HG02763 (cell line): ENCODE measurements at regions not wholly inside any gene's neighbourhood (a gene's known extent, or its start where the extent isn't known, plus 50 kb on each side); places are given as distances from the start of the nearest gene placed in this dataset.
A peak's percentile ranks its signal among the peaks of the same experiment; 100 is the strongest.
"Not testable (repeated sequence)": the region's sequence is repeated elsewhere in the genome, so short reads cannot be mapped to it uniquely, and the experiment has no call there.

ENCODE experiments used
- ATAC-seq: cut with Tn5 transposase; IDR thresholded peaks from one replicate; pipeline ENCODE4 v1.9.1; 2021; ENCODE audit warnings: mild to moderate bottlenecking, moderate library complexity; ENCODE audit not compliant: unreplicated experiment

DNA sequence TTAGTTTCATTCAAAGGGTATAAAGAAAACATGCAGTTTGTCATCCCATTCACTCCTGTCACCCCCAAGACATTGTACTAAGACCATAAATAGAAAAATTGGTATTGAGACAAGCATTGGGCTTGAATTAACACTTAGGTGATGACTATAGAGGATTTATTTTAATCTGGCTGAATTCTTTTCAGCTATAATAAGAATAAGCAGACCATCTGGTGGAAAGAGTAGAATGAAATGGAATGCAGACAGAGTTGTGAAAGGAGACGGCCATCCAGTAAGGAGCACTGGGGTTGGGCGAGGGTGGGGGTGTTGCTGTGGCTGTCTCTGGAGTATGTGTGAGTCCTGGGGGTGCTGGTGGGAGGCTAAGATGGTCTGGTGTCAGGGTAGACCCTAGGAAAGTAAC is 125.0 kb upstream of the IVNS1ABP start:
- no peak for ATAC-seq

DNA sequence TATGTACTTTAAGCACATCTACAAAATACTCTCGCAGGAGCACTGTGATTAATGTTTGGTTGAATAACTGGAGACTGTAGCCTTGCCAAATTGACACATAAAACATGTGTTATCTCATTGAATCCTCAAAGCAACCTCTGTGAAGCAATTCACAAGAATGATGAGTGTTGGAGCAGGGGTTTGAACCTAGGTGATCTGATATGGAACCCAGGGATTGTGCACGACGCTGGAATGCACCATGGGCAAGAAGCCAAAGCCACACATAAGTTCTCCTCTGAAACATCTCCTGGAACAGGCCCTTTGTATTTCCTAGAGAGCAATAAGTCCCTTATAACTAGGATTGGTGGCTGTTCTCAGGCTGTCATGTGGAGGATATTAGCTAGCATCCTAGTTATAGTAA is 124.6 kb upstream of the IVNS1ABP start:
- no peak for ATAC-seq

DNA sequence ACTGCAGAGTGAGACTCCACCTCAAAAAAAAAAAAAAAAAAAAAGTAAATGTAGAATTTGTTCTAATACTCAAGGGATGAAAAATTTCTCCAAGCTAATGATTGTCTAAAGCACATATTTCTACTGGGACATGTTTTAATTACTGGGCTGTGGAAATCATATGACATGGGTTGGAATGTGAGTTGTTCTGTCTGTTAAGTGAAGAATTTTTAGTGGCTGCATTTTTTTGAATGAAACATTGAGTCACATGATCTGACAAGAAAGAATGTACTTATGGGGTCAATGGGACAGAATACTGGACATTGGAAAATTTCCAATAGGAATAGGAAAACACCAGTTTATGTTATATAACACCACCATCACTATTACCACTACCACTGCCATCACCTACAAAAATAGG is 123.8 kb upstream of the IVNS1ABP start:
- no peak for ATAC-seq

- peak; percentile 79 for ATAC-seq
These were observed 122.8 kb upstream of the IVNS1ABP start for GRCh38 chr1:185439727-185440415.

- no peak for ATAC-seq
These were observed 121.9 kb upstream of the IVNS1ABP start for GRCh38 chr1:185438936-185439335.

GRCh38 chr1:185435696-185436379 is 118.8 kb upstream of the IVNS1ABP start:
- ATAC-seq, result no peak

DNA sequence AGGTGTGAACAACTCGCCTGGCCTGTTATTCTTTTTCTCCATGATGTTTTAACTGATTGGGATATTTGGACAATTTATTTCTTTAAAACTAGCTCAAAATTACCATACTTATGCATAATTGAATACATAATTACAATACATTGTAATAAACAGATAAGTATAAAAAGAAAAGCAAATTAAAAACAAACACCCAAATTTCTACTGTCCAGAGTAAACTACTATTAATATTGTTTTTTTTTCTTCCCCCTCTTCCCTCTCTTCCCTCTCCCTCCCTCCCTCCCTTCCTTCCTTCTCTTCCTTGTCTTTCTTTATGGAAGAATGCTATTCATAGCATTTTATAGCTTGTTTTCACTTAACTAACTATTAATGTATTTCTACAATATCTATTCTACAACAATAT is 117.7 kb upstream of the IVNS1ABP start:
- no peak for ATAC-seq

DNA sequence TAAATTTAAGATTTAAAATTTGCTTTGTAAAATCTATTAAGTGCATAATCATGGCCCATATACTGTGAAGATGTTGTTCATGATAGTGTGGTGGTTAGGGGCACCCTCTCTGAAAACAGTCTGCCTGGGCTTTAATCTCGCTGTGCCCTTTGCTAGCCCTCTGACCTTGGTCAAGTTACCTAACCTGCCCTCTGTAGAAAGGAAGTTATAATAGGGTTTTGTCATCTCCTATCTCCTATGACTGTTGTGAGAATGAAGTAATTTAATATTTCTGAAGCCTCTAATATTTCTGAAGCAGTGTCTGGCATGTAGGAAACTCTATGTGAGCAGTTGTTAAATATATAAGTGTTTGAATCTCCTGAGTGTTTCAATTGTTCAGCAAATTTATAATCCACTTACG is 116.6 kb upstream of the IVNS1ABP start:
- no peak for ATAC-seq

DNA sequence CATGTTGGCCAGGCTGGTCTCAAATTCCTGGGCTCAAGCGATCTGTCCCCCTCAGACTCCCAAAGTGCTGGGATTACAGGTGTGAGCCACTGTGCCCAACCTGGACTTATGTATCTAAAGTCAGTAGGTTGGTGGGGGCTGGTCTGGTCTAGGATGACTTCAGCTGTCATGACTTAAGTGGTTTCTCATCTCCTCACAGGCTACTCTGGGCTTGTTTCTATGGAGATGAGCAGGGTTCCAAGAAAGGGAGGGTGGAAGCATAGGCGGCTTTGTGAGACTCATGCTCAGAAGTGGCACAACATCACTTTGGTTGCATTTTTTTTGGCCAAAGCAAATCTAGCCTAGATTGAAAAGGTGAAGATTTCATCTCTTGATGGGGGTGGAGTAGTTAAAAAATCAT is 115.9 kb upstream of the IVNS1ABP start:
- no peak for ATAC-seq

- ATAC-seq, result no peak
These were observed 114.6 kb upstream of the IVNS1ABP start for GRCh38 chr1:185431612-185432011.

GRCh38 chr1:185429668-185430067 is 112.6 kb upstream of the IVNS1ABP start:
- ATAC-seq, result not testable (repeated sequence)

DNA sequence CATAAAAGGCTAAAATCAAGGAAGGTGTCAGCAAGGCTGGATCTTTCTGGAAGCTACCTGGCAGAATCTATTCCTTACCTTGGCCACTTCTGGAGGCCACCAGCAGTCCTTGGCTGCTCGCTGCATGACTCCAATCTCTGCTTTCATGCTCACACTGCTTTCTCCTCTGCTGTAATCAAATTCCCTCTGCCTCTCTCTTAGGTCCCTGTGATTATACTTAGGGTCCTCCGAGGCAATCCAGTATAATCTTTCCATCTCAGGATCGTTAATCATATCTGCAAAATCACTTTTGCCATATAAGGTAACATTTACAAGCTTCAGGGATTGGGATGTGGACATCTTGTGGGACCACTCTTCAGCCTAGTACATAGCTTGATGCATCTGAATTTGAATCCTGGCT is 110.7 kb upstream of the IVNS1ABP start:
- ATAC-seq, result no peak

- ATAC-seq, result no peak
These were observed 110.2 kb upstream of the IVNS1ABP start for GRCh38 chr1:185427264-185427663.

DNA sequence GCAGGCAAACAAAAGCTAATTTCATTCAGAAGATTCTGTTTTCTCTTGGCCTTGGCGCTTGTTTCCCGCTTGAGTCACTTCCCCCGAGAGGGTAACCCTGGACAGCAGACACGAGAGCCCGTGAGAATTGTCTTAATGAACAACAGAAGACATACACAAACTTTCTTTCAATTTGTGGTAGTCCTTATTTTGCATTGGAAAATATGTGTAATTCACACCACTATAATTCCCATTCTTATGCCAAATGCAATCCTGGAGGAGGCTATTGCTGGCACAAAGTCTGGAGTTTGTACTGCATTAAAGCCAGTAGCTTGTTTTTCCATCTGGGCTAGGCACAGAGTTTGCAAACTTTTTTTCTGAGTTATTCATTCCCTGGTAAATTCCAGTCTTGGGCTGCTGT is 109.8 kb upstream of the IVNS1ABP start:
- no peak for ATAC-seq

DNA sequence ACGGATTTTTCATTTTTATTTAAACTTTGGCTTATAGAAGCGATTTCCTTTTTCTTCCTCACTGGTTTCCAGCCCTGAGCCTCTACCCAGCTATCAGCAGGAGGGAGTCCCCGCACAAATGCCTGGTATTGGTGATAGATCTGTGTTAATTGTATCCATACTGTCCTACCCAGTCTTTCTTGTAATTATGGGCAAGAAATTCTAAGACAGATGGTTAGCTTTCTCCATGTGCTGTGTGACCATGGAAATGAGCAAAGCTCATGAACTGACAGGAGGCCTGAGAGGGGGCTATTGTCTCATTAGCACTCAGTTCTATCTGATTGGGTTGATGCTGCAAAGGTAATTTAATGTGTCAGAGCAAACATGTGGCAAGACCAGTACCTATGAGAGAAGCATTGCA is 108.1 kb upstream of the IVNS1ABP start:
- no peak for ATAC-seq

DNA sequence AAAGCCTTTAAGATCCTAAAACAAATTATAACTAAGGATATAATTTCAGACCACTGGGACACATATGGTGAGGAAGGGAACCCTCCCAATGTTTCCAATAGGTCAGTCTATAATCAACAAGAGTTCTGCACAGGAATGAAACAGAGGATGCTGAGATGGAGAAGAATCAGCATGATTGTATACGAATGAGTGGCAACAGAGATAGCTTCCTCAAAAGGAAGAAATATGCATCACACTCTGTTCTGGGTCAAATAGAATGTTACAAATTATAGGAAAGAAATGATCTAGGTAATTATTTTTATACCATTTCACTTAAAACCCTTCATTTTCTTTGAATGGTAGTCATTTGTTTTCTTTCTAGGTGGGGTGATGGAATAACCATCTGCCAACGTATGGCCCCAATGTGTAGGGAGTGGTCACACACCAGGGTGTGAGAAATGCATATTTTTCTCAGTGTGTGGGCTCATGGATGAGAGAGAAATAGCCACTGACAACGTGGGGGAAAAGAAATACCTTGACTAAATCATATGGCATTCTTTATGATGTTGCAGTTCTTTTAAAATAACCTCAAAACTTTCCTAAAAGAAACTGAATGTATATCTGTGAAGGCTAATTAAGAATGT is 104.6 kb upstream of the IVNS1ABP start:
- no peak for ATAC-seq

GRCh38 chr1:185420588-185421081 is 103.6 kb upstream of the IVNS1ABP start:
- ATAC-seq, result no peak

GRCh38 chr1:185419718-185420117 is 102.7 kb upstream of the IVNS1ABP start:
- ATAC-seq, result no peak

- no peak for ATAC-seq
These were observed 101.4 kb upstream of the IVNS1ABP start for GRCh38 chr1:185418472-185418871.

DNA sequence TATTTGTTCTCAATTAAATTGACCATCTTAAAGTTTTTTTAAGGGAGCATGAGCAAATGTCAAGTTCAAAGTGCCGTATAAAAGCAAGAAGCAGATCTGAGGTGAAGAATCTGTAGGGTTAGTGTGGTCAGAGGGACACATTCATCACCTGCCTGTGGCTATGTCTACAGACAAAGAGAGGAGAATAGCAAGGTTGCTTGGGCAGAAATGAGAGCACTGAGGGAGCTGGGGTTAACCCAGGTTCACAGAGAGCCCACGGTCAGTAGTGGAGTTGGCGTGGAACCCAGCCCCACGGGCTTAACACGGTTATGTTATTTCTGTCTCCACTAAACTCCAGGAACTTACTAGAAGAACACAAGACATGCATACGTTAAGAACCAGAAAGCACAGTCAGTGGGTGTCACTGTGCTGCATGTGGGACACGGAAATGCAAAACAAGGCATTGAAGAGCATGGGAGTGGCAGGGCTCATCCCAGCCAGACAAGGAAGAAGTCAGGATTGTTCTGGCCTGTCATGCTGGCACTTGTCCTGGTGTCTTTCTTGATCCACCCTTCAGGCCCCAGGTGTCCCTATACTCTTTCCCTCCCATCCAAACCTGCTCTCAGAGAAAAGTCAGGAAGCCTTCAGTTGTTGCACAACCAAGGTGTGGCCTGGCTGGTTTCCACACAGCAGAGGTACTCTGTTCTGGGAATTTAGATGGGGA is 95.5 kb upstream of the IVNS1ABP start:
- no peak for ATAC-seq

- ATAC-seq, result no peak
These were observed 92.9 kb upstream of the IVNS1ABP start for GRCh38 chr1:185409763-185410528.
